SK-N-SH (cell line): ENCODE measurements at regions not wholly inside any gene's neighbourhood (a gene's known extent, or its start where the extent isn't known, plus 50 kb on each side); places are given as distances from the start of the nearest gene placed in this dataset.

Experiments
- CTCF ChIA-PET: fragments of 300-600, 350-600 bp; formaldehyde crosslinking; extraction: SDS; loops from one replicate; lab custom pipeline; 2021; lab: Yijun Ruan, JAX
- POLR2A ChIA-PET: fragments of 350-600 bp; sonication (Branson Sonifier 250); formaldehyde crosslinking; extraction: SDS; loops from one replicate; lab custom pipeline; 2020; ENCODE audit warnings: antibody characterized with exemption, inconsistent platforms; lab: Yijun Ruan, JAX
- DNase-seq: peaks from one replicate; pipeline ENCODE4 v3.0.0; 2012
- H2AFZ ChIP-seq: fragments of 200-600 bp; sonication (generic); 2 replicates; pipeline ENCODE4 v1.8.1; 2016; ENCODE audit warnings: antibody characterized with exemption, mild to moderate bottlenecking, low read depth
- H3F3A ChIP-seq: fragments of 200-600 bp; sonication (generic); replicated peaks from 2 replicates; pipeline ENCODE3; 2016; ENCODE audit warnings: antibody characterized with exemption, mild to moderate bottlenecking; ENCODE audit not compliant: insufficient read depth
- H3K27ac ChIP-seq, 2 experiments: fragments of 200-500 bp in 1 of 2; fragments of 200-600 bp in 1 of 2; sonication (Bioruptor generic) in 1 of 2; sonication (generic), shearing (Covaris generic) in 1 of 2; 2 replicates each; pipeline versions ENCODE4 v1.5.1 to v1.6.1; 2014 to 2016; ENCODE audit warnings: low read depth in 2 of 2, inconsistent platforms in 1 of 2, low read length in 1 of 2, mild to moderate bottlenecking in 1 of 2, mixed read lengths in 1 of 2
- H3K27me3 ChIP-seq: fragments of 200-600 bp; sonication (generic), shearing (Covaris generic); 2 replicates; pipeline ENCODE4 v1.6.1; 2016; ENCODE audit warnings: mixed run types; ENCODE audit not compliant: insufficient read depth
- H3K36me3 ChIP-seq, 2 experiments: fragments of 200-500 bp in 1 of 2; fragments of 200-600 bp in 1 of 2; sonication (Bioruptor generic) in 1 of 2; sonication (generic) in 1 of 2; replicated peaks in 1 of 2; 2 replicates each; pipeline versions ENCODE3 to v1.5.1; 2014 to 2016; ENCODE audit warnings: low read length in 1 of 2, mild to moderate bottlenecking in 1 of 2; ENCODE audit not compliant: insufficient read depth in 2 of 2, control insufficient read depth in 1 of 2
- H3K4me1 ChIP-seq, 2 experiments: fragments of 200-500 bp in 1 of 2; fragments of 200-600 bp in 1 of 2; sonication (Bioruptor generic) in 1 of 2; sonication (generic), shearing (Covaris generic) in 1 of 2; 2 replicates each; pipeline versions ENCODE4 v1.5.1 to v1.6.1; 2014 to 2016; ENCODE audit warnings: low read depth in 1 of 2, low read length in 1 of 2, mixed run types in 1 of 2; ENCODE audit not compliant: insufficient read depth in 2 of 2, control insufficient read depth in 1 of 2
- H3K4me2 ChIP-seq: fragments of 200-600 bp; sonication (generic), shearing (Covaris generic); 2 replicates; pipeline ENCODE4 v1.6.1; 2017; ENCODE audit warnings: mixed run types
- H3K4me3 ChIP-seq, 2 experiments: fragments of 200-500 bp in 1 of 2; fragments of 200-600 bp in 1 of 2; sonication (Bioruptor generic) in 1 of 2; sonication (generic), shearing (Covaris generic) in 1 of 2; 2 replicates each; pipeline versions ENCODE4 v1.5.1 to v1.8.1; 2014 to 2016; ENCODE audit warnings: low read depth in 2 of 2, inconsistent platforms in 1 of 2, low read length in 1 of 2, mild to moderate bottlenecking in 1 of 2, mixed read lengths in 1 of 2, moderate library complexity in 1 of 2
- H3K79me2 ChIP-seq: fragments of 200-600 bp; sonication (generic); 2 replicates; pipeline ENCODE4 v1.8.1; 2017; ENCODE audit warnings: mild to moderate bottlenecking; ENCODE audit not compliant: insufficient read depth
- H3K9ac ChIP-seq: fragments of 200-600 bp; sonication (generic); 2 replicates; pipeline ENCODE4 v1.6.1; 2017; ENCODE audit warnings: mixed run types
- H3K9me2 ChIP-seq: fragments of 200-600 bp; sonication (generic); 2 replicates; pipeline ENCODE4 v1.6.1; 2017; ENCODE audit warnings: mixed run types
- H3K9me3 ChIP-seq: fragments of 200-600 bp; sonication (generic); 2 replicates; pipeline ENCODE4 v1.6.1; 2017; ENCODE audit warnings: mixed run types, mild to moderate bottlenecking, moderate library complexity
- H4K20me1 ChIP-seq: fragments of 200-600 bp; sonication (generic); 2 replicates; pipeline ENCODE4 v1.6.1; 2017; ENCODE audit warnings: mild to moderate bottlenecking, mixed run types; ENCODE audit not compliant: insufficient read depth
- CHD2 ChIP-seq: fragments of 150-350 bp; IDR thresholded peaks from 2 replicates; pipeline ENCODE4 v1.6.1; 2018; ENCODE audit warnings: low read length; ENCODE audit not compliant: partially characterized antibody
- ELF1 ChIP-seq: IDR thresholded peaks from 2 replicates; pipeline ENCODE4 v1.4.0; 2012
- EP300 ChIP-seq, 2 experiments: IDR thresholded peaks; 2 replicates each; pipeline versions ENCODE4 v1.4.0 to v1.6.1; 2012; ENCODE audit warnings: borderline replicate concordance in 1 of 2, low read depth in 1 of 2, low read length in 1 of 2
- FOSL2 ChIP-seq: IDR thresholded peaks from 2 replicates; pipeline ENCODE4 v1.4.0; 2012; ENCODE audit warnings: low read depth, mild to moderate bottlenecking, moderate library complexity, borderline replicate concordance
- FOXM1 ChIP-seq: IDR thresholded peaks from 2 replicates; pipeline ENCODE4 v1.4.0; 2012; ENCODE audit warnings: low read depth, mild to moderate bottlenecking
- GABPA ChIP-seq: IDR thresholded peaks from 2 replicates; pipeline ENCODE4 v1.4.0; 2012; ENCODE audit warnings: low read depth, mild to moderate bottlenecking
- JUND ChIP-seq: IDR thresholded peaks from 2 replicates; pipeline ENCODE4 v1.4.0; 2012
- MEF2A ChIP-seq: IDR thresholded peaks from 2 replicates; pipeline ENCODE4 v1.4.0; 2012; ENCODE audit warnings: low read depth, borderline replicate concordance
- NFIC ChIP-seq: IDR thresholded peaks from 2 replicates; pipeline ENCODE4 v1.4.0; 2012; ENCODE audit warnings: borderline replicate concordance
- NRF1 ChIP-seq: IDR thresholded peaks from 2 replicates; pipeline ENCODE4 v1.6.1; 2012; ENCODE audit warnings: low read depth, mild to moderate bottlenecking, low read length
- POLR2AphosphoS5 ChIP-seq: IDR thresholded peaks from 2 replicates; pipeline ENCODE4 v1.6.1; 2012; ENCODE audit warnings: low read depth, low read length
- RCOR1 ChIP-seq: fragments of 150-350 bp; IDR thresholded peaks from 2 replicates; pipeline ENCODE4 v1.6.1; 2017; ENCODE audit warnings: antibody characterized with exemption, low read length
- TAF1 ChIP-seq: IDR thresholded peaks from 2 replicates; pipeline ENCODE4 v1.6.1; 2012; ENCODE audit warnings: low read depth, mild to moderate bottlenecking, low read length, moderate library complexity, borderline replicate concordance
- TCF12 ChIP-seq: IDR thresholded peaks from 2 replicates; pipeline ENCODE4 v1.4.0; 2012
- TEAD4 ChIP-seq: IDR thresholded peaks from 2 replicates; pipeline ENCODE4 v1.4.0; 2012; ENCODE audit warnings: mild to moderate bottlenecking, borderline replicate concordance; ENCODE audit not compliant: insufficient read depth
- YY1 ChIP-seq: IDR thresholded peaks from 2 replicates; pipeline ENCODE4 v1.4.0; 2012; ENCODE audit warnings: low read depth, mild to moderate bottlenecking
- WGBS: methylation state at CpG from one replicate; pipeline ENCODE4 v1.1.6; 2017; ENCODE audit warnings: low lambda C conversion rate; 5-methylcytosine and 5-hydroxymethylcytosine counted together
- TF ChIP-seq, protein P1 (sequence below): fragments of 150-350 bp; IDR thresholded peaks from 2 replicates; pipeline ENCODE4 v1.6.1; 2016; ENCODE audit warnings: mild to moderate bottlenecking, low read depth, low read length
- TF ChIP-seq, protein P2 (sequence below): fragments of 150-350 bp; IDR thresholded peaks from 2 replicates; pipeline ENCODE4 v1.6.1; 2017; ENCODE audit warnings: antibody characterized with exemption, low read length, low read depth, borderline replicate concordance
- TF ChIP-seq, protein P3 (sequence below): IDR thresholded peaks from 2 replicates; pipeline ENCODE4 v1.4.0; 2012; ENCODE audit warnings: low read depth, borderline replicate concordance
- TF ChIP-seq, protein P4 (sequence below): IDR thresholded peaks from 2 replicates; pipeline ENCODE4 v1.4.0; 2012; ENCODE audit warnings: low read depth, borderline replicate concordance

DNA sequence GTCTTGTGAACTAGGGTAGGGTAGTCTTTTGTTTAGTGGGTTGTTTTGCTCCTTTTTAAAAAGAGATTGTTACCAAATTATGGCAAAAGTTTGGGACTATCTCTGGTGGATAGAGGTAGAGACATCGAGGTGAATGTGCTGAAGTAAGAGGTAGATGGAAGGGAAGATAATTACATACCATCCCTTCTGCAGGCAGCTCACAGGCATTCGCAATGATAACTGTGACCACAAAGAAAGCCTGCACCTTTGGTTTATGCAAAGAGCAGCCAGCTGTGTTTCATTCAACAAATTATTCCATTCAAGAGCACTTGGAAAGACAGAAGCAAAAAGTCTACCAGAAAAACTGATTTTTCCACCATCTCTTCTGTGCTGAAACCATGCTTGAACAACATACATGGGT is 155.6 kb downstream of the GATB start:
- no peaks in the 10 kb centered on the region for H3K9me2 ChIP-seq
- no peaks in the 10 kb centered on the region for H3K27me3 ChIP-seq
- peaks cover 0 to 19% of the 10 kb centered on the region in 2 experiments; a peak in 2 of 4 replicates for H3K4me1 ChIP-seq
- no peak overlapping the region for H3K4me3 ChIP-seq
- 88% methylated on average over 2 of the region's 2 CpGs for WGBS
- CTCF ChIA-PET: interaction anchor here (0.7 to 3.0 kb wide), 10 partner anchors 15 to 488 kb away, joined by 3 to 15 read pairs (median 4); no protein-coding TSS in a partner anchor
- H3K36me3 ChIP-seq: no peaks in the 10 kb centered on the region
- no peak overlapping the region for H3K4me2 ChIP-seq
- no peak overlapping the region for H3K9ac ChIP-seq
- H3F3A ChIP-seq: no peaks in the 10 kb centered on the region
- POLR2A ChIA-PET: no interaction called here
- no peaks in the 10 kb centered on the region for H3K79me2 ChIP-seq
- H2AFZ ChIP-seq: no peak overlapping the region
- no peak for TF ChIP-seq POLR2AphosphoS5
- no peak for TF ChIP-seq MEF2A
- TF ChIP-seq NFIC: no peak
- no peak for TF ChIP-seq NRF1
- TF ChIP-seq, protein P1, sequence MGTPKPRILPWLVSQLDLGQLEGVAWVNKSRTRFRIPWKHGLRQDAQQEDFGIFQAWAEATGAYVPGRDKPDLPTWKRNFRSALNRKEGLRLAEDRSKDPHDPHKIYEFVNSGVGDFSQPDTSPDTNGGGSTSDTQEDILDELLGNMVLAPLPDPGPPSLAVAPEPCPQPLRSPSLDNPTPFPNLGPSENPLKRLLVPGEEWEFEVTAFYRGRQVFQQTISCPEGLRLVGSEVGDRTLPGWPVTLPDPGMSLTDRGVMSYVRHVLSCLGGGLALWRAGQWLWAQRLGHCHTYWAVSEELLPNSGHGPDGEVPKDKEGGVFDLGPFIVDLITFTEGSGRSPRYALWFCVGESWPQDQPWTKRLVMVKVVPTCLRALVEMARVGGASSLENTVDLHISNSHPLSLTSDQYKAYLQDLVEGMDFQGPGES: no peak
- TF ChIP-seq, protein P2, sequence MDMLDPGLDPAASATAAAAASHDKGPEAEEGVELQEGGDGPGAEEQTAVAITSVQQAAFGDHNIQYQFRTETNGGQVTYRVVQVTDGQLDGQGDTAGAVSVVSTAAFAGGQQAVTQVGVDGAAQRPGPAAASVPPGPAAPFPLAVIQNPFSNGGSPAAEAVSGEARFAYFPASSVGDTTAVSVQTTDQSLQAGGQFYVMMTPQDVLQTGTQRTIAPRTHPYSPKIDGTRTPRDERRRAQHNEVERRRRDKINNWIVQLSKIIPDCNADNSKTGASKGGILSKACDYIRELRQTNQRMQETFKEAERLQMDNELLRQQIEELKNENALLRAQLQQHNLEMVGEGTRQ: no peak
- TF ChIP-seq CHD2: no peak
- TF ChIP-seq TAF1: no peak
- TF ChIP-seq GABPA: no peak
- TF ChIP-seq, protein P3, sequence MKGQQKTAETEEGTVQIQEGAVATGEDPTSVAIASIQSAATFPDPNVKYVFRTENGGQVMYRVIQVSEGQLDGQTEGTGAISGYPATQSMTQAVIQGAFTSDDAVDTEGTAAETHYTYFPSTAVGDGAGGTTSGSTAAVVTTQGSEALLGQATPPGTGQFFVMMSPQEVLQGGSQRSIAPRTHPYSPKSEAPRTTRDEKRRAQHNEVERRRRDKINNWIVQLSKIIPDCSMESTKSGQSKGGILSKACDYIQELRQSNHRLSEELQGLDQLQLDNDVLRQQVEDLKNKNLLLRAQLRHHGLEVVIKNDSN: no peak
- TF ChIP-seq TCF12: no peak
- no peak for TF ChIP-seq YY1
- no peak for TF ChIP-seq EP300 (IDR thresholded peaks at IDR 0.05; ENCODE audit: borderline replicate concordance in 1 of 2, low read depth in 1 of 2, low read length in 1 of 2)
- TF ChIP-seq, protein P4, sequence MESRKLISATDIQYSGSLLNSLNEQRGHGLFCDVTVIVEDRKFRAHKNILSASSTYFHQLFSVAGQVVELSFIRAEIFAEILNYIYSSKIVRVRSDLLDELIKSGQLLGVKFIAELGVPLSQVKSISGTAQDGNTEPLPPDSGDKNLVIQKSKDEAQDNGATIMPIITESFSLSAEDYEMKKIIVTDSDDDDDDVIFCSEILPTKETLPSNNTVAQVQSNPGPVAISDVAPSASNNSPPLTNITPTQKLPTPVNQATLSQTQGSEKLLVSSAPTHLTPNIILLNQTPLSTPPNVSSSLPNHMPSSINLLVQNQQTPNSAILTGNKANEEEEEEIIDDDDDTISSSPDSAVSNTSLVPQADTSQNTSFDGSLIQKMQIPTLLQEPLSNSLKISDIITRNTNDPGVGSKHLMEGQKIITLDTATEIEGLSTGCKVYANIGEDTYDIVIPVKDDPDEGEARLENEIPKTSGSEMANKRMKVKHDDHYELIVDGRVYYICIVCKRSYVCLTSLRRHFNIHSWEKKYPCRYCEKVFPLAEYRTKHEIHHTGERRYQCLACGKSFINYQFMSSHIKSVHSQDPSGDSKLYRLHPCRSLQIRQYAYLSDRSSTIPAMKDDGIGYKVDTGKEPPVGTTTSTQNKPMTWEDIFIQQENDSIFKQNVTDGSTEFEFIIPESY: no peak
- TF ChIP-seq FOXM1: no peak
- TF ChIP-seq FOSL2: no peak
- no peak for TF ChIP-seq TEAD4
- no peak for TF ChIP-seq JUND
- TF ChIP-seq RCOR1: no peak
- TF ChIP-seq ELF1: no peak
- peak overlapping the region in 1 of 2 experiments; percentile 71; a peak in 1 of 4 replicates for H3K27ac ChIP-seq
- H3K9me3 ChIP-seq: no peaks in the 10 kb centered on the region
- no peak for DNase-seq
- H4K20me1 ChIP-seq: no peaks in the 10 kb centered on the region
